NCI-H446 (cell line): ENCODE measurements at regions not wholly inside any gene's neighbourhood (a gene's known extent, or its start where the extent isn't known, plus 50 kb on each side); places are given as distances from the start of the nearest gene placed in this dataset.

Experiments used
- DNase-seq, 2 experiments: peaks; one replicate each; lab custom pipeline; 2025; lab: John Stamatoyannopoulos, UW

DNA sequence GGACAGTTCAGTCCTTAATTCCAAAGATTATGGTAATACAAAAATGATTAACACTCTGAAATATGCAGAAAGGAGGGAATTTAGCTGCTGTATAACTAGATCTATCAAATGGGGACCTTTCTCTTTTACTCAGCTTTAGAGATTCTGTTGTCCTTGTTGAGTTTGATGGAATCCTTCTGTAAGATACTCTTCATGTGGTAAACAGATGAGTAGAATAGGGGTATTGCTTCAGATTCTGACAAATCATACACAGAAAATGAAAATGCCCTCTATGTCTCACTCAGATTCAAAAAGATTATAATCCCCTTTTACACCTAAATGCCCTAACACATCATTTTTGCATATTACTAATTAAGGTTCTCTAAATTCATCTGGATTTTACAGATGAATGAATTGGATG is 50.7 kb downstream of the ARHGAP35 start:
- no peak for DNase-seq

DNA sequence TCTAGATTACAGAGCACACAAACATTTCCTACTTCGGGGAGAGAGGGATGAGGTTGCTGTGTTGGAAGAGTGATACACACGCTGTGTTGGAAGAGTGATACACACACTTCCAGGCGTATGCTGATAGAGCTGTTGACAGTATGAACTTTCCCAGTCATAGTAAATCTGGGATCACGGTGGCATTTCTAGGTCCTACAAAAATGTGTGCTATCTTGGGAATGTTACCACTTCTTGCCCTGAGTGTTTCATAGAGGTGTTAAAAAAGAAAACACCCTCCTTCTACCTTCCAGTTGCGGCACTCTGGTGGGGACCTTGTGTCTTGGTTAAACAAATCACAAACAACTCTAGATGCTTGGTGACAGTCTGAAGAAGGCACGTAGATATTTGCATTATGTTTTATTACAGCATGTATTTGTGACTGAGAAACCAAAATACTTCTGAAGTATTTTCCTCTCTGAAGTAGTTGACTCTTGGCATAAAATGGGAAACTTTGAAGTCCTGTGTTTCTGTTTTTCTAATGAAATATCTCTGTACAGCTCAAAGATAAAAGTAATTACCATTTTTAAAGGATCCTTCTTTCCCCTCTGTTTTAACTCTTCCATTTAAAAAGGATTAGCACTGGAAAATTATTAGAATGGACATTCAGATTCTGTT is 52.5 kb downstream of the ARHGAP35 start:
- DNase-seq = no peak

DNA sequence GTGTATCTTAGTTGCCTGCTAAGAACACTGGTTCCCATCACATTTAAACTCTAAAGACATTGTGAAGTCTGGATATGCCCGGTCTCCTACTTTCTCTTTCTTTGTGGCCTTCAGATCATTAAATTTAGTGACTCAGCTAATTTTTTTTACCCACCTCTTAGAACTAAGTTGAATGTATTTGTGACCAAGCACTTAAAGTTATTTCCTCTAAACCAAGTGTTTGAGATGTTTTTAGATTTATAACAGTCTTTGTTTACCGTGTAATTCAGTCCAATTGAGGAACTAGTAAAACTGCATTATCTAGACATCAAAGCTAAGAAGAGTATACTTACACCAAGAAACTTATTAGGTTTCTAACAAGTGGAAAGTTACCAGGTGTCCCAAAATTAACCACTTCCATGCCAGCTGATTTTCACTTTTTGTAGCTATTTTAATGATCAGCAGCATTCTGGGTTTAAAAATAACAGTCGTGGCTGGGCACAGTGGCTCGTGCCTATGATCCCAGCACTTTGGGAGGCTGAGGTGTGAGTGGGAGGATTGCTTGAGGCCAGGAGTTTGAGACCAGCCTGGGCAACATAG is 53.1 kb downstream of the ARHGAP35 start:
- no peak for DNase-seq

DNA sequence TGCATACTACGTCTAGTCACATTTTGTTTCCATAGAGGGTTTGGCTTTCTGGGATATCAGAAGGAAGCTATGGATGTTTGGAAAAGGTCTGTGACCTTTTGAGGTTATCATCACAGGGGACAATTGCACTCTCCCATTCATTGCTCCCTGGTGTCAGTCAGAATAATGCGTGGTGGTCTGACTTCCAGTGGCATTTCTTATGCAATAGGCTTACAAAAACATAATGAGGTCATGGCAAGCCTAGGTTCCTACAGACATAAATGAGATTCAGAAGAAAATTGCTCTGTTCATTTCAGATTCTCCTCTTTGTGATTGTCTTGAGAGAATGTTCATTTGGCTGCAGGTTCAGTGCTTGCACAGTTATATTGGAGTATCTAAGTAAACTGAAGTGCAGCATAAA is 54.6 kb downstream of the ARHGAP35 start:
- no peak for DNase-seq

DNA sequence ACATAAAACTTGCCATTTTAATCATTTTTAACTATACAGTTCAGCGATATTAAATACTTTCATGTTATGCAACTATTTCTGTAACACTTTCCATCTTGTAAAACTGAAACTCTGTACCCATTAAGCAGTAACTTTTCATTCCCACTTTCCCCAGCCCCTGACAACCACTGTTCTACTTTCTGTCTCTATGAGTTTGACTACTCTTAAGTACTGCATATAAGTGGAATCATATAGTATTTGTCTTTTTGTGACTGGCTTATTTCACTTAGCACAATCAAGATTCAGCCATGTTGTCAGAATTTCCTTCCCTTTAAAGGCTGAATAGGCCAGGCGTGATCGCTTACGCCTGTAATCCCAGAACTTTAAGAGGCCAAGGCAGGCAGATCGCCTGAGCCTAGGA is 56.2 kb downstream of the ARHGAP35 start:
- DNase-seq = no peak

DNA sequence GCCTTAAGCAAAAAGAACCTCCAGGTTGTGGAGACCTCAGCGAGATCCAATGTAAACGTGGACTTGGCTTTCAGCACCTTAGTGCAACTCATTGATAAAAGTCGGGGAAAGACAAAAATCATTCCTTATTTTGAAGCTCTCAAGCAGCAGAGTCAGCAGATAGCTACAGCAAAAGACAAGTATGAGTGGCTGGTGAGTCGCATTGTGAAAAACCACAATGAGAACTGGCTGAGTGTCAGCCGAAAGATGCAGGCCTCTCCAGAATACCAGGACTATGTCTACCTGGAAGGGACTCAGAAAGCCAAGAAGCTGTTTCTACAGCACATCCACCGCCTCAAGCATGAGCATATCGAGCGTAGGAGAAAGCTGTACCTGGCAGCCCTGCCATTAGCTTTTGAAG is 58.5 kb downstream of the ARHGAP35 start:
- no peak for DNase-seq

DNA sequence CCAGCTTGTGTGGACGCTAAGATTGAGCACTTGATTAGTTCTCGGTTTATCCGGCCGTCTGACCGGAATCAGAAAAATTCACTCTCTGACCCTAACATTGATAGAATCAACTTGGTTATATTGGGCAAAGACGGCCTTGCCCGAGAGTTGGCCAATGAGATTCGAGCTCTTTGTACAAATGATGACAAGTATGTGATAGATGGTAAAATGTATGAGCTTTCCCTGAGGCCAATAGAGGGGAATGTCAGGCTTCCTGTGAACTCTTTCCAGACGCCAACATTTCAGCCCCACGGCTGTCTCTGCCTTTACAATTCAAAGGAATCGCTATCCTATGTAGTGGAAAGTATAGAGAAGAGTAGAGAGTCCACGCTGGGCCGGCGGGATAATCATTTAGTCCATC is 59.6 kb downstream of the ARHGAP35 start:
- DNase-seq = no peak

DNA sequence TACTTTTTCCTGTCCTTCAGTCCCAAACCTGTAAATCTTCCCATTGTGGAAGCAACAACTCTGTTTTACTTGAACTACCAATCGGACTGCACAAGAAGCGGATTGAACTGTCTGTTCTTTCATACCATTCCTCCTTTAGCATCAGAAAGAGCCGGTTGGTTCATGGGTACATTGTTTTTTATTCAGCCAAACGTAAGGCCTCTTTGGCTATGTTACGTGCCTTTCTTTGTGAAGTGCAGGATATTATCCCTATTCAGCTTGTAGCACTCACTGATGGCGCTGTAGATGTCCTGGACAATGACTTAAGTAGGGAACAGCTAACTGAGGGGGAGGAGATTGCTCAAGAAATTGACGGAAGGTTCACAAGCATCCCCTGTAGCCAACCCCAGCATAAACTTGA is 60.3 kb downstream of the ARHGAP35 start:
- DNase-seq = no peak

DNA sequence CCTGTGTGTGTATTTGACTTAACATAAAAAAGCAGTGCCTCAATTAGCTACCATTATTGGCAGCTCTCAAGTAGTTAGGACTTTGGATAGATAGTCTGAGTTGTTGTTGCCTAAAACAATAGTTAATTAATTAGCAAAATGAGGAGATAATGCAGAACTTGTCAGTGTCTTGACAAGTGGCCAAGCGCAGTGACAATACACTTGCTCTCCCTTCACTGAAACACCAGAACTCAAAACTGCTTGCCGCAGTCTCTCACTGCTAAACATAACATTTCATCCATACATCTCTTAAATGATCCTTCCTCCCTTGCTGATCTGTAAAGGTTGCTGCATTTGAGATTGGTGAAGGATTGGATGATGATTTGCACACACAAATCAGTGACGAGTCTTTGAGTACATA is 61.7 kb downstream of the ARHGAP35 start:
- DNase-seq = no peak

DNA sequence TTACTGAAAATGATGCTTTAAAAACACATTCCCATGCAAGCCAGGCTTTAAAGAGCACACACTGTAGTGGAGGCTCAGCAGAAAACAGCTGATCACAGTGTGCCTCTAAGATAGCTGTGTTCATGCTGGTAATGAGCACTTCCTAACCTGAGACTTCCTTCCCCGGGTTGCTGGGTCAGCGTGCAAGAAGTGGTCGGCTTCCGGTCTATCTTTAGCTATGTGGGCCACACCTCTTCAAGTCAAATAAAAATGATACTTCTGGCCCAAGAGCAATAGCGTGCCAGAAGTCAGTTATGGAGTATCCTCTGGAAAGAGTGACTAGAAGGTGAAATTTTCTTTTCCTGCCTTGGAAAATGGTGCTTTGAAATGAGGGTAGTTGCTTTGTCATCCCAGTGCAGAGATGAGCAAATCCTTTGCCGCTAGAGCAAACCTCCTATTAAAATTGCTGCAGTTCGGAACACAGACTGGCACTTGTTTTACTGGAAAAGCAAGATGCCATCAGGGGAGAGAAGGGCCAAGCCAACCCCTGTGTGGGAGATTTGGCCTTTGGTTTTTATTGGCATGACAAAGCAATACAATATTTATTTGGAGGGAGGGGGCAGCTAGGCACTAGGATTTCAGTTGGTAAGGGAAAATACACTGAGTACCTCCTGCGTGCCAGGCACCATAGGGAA is 64.2 kb downstream of the ARHGAP35 start:
- no peak for DNase-seq

DNA sequence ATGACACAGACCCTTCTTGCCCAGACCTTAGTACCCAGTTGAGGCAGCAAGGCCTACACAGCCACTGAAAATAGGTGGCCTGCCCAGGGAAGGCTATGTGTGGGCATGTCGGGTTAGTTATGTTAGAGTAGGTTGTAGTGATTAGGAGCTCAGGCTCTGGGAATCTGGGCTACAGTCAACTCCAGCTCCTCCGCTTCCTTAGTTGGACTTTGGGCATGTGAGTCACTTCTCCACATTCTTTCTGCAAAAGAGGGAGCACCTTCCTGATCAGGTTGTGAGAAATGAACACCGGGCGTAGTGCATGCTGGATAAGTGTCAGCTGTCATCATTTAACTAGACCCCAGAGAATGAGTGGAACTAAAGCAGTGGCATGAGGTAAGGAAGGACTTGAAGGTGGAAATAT is 64.8 kb downstream of the ARHGAP35 start:
- no peak for DNase-seq

DNA sequence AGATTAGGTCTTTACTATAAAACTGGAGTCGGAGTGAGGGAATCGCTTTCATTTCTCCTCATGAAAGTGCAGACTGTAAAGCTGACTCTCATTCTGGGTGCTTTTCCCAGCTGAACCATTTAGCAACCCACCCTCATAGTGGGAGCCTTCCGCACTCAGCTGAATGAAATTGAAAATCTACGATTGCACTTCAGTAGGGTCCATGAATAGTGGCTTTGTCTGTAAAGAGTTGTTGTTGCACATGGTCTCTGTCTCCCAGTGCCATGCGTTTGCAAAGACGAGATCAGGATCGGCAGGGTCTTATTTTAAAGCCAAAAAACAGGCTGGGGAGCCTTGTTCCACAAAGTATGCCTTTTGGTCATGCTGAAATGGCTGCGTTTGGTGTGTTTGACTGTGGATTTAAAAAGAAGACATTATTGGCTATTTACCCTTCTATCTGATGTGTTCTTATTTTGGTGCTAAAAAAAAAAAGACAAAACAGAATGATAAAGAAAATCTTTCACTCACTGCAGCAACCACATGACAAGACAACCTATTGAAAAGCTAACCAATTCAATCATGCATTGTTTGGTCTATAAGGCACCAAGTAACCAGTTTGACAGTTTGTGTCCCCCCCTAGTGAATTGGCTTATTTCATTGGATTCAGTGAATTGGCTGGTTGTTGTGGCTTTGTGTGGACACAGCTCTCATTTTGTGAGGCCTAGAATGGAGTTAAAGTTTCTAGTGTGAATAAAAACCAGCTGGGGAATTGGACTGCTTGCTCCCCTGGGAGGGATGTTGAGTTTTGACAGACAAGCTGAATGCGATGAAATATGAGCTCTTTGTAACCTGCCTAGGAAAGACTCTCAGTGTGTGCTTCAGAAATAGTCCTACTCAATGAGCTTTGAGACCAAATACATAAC is 65.6 kb downstream of the ARHGAP35 start:
- no peak for DNase-seq

DNA sequence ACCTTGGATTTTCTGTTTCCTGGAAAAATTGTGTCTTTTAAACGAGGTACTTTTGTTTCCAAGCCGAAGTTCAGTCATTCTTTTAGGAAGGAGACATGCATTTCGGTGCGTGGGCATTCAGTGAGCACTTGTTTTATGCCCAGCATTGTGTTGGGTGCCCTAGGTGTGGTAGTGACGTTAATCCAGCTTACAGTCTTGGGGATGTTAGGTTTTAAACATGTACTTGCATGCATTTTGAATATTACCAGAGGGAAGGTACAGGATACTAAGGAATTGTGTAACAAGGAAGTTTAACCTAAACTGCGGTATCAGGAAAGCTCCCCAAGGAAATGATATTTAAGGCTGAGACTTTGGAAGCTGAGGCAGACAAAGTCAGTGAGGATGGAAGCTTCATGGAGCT is 66.3 kb downstream of the ARHGAP35 start:
- no peak for DNase-seq

DNA sequence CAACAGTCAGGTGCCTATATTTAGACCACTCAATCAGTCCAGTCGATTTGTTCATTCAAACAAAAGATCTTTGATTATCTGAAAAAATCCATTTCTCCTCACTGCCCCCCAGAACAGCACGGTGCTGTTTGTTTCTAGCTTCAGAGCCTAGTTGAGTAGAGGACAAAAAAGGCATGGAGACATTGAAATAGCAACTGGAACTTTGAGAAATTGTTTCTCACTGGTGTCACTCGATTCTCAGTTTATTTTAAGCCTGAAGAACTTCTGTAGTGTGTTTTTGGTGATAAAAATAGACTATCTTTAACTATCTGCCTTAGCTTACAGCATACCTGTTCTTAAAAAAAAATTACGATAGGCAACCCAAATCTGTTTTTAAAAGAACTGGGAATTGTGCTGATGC is 67.1 kb downstream of the ARHGAP35 start:
- DNase-seq = no peak

DNA sequence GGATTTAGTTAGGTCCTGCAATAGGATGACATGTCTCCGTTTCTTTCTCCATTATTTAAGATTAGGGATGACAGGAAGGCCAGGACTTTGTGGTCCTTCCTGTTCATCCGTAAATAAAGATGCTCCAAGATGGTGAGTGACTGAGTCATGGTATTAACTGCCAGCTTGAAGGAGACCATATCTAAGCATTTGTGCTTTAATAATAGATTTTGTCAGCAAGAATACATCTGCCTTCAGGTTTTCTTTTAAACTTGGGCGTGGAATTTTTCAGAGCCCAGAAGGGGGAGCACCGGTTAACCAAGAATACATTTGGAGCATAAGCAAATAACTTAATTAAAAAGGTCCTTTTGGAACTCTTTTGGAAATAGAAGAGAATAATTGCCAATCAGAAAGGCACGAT is 68.2 kb downstream of the ARHGAP35 start:
- DNase-seq = no peak

DNA sequence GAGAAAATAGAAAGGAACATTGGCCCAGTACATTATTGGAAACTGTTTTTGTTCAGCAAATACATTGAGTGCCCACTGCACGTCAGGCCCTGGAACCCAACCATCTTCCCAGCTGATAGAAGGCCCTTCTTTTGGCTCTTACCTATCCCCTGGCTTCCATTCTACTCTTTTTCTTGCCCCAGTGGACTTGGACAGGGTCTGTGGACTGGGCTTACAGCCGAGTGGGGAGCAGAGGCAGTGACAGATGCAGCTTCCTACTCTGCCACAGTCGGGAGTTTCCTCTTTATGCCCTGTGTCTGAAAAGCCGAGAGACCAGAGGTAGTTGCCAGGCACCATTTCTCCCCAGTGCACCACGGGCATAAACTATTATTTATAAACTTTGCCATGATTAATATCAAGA is 70.4 kb downstream of the ARHGAP35 start:
- peak; percentile 36 to 87 for DNase-seq

DNA sequence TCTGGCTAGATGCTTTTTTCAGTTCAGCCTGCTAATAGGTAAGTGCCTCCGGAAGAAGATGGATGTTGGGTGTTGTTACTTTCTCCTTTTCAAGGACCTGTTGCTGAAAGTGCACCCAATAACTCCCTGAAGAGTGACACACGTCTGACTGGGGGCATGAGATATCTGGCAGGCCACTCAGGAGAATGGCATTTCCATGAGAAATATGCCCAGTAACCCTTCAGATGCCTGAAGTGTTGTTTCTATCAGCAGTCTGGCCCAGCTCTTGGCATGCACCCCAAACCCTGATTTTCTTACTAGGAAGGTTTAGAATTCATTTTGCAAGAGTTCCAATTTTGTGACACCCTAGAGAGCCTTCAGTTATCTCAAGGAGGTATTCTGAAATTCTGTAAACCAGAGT is 71.5 kb downstream of the ARHGAP35 start:
- no peak for DNase-seq

DNA sequence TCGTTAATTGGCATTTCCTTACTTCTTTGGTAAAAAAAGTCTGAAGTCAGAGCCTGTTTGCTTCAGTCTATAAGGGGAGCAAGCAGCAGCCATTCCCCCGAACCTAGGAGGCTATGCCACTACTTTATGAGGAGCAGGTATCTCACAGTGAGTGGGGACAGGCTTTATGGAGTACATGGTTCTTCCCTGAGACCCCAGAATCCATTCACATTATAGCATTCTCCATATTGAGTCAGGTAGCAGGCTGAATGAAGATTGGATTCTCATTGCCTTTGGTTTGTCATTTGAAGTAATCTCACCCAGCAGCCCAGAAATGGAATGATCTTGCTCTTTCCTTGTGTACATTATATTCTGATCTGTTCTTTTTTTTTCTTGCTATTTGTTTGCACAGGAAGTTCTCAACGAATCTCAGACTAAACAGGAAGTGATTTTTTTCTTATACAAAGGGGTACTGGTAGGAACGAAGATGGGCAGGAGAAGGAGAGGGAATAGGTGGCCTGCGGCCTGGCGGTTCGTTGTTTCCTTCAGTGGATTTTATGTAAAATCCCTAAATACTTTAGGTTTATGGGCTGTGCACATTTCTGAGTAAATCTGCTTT is 74.4 kb downstream of the ARHGAP35 start:
- DNase-seq = no peak

DNA sequence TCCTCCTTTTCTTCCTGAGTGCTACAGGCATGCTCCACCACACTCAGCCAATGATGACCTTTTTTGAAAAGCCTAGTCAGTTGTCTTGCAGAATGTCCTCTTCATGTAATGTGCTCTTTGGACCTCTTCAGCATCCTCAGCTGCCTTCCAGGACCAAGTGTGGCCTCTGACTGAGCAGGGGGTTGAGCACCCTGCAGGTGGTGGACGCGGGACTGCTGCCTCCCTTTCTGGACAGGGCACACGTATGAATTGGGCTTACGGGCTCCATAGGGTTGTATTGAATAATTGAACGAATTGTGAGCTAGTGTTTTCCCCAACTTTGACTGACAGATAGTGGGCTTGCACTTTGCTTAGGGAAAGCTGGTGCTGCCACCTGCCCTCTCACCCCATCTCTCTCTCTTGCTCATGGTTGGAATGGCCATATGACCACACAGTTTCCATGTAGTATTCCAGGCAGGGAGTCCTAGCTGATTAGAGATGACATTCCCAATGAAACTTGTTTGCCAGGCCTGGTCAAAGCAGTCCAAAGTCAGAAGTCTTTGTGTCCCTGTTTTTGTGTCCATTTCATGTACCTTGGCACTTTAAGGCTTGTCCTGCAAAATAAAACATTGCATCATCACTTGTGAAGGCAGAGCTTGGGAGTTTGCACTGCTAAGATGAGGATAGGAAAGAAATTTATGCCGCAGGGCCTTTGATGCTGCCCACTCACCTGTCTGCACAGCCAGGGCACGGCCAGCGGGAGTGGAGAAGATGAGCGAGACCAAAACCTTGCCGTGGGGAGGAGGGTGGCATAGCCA is 76.3 kb upstream of the NPAS1 start:
- no peak for DNase-seq

DNA sequence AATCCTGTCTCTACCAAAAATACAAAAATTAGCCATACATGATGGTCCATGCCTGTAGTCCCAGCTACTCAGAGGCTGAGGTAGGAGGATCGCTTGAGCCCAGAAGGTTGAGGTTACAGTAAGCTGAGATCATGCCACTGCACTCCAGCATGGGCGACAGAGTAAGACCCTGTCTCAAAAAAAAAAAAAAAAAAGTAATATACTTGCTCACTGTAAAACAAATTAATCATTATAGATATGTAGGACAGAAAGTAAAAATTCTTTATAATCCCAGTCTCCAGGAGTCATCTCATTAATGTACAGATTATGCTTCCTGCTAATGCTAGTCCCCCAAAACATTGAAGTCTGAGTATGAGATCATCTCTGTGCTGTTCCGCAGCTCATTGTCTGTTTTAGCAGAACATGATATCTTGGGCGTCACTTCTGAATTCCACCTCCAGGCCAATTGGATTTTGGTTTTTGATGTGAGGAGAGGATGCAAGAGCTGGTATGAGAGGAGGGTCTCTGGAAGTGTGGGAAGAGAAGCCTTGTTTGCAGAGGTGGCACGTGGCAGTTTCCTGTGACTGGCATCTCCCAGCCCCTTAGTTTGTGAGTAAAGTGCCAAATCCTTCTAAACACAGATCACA is 75.4 kb upstream of the NPAS1 start:
- no peak for DNase-seq
